ENCODE measurements at regions not wholly inside any gene's neighbourhood (a gene's known extent, or its start where the extent isn't known, plus 50 kb on each side); places are given as distances from the start of the nearest gene placed in this dataset.
"Not testable (repeated sequence)": the region's sequence is repeated elsewhere in the genome, so short reads cannot be mapped to it uniquely, and the experiment has no call there.

DNA sequence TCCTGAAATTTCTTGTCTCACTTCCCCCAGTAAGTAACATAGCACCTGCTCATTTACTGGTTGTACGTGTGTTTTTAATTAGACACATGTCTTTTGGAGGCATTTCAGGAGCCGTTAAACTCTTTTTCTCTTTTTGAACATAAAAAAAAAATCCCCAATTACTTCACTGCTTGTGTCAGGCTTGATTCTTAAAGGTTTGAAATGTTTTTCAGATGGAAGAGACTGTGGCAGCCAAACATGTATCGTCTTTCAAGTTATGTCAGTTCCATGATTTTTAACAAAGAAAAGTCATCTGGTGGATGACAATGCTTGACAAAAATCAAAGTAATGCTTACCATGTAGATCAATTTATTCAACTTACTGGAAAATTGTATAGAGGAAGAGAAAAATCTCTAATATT is 585.8 kb downstream of the GATA3 start:
- no peak for ATAC-seq (ENCODE audit: poor library complexity)
- DNase-seq: no peak
- intact Hi-C loops (cut with DNase I): no loop called here

DNA sequence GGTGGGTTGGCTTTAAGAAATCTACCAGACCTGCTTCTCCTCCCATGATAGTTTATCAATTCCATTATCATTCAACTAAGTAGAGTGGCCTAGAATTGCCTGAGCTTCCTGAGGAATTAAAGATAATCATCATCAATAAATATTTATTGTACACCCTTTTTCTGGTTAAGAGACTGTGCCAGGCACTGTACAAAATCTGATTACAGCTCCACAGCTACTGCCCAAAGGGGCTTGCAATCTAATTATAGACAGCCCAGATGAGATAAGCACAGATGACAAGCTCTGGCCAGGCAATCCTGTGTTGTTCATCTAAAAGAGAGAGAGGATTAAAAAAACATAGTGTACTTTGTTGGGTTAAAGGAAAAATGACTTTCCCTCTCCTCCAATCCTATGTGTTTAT is 586.4 kb downstream of the GATA3 start:
- ATAC-seq (ENCODE audit: poor library complexity): no peak
- DNase-seq: no peak
- intact Hi-C loops (cut with DNase I): no loop called here

DNA sequence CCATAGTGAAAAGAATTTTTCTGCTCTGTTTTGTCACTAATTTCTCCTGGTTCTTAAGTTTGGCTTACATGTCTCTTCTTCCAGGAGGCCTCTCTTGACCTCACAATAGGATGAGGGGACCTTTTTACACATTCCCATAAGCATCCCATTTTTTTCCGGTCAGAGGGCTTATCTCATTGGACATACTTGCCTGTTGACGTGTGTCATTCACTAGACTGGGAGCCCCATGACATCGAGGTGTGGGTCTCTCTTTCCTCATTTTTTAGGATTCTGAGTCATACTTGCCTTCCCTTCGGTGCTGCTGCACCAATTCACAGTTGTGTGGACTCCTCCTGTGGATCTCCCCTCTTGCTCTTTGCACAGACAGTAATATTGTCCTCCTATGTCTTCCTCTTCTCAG is 601.8 kb downstream of the GATA3 start:
- ATAC-seq (ENCODE audit: poor library complexity) (no peak), DNase-seq (no peak)
- intact Hi-C loops (cut with DNase I): no loop called here

DNA sequence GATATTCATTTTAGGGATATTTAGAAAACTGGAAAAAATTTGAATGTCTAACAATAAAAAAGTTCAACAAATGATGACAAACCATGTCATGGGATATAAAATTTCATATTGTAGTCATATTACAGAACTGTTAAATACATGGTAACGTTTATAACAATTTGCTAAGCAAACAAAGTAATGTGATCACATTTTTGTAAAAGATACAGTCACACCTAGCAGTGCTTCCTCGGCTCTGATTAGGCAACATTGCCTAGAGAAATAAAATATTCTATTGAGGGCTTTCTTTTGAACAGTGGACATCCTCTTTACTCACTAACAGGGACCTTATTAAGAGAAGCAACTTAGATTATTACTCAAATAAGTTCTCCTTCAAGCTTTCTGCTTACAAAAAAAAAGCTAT is 605.5 kb downstream of the GATA3 start:
- intact Hi-C loops (cut with DNase I): no loop called here
- ATAC-seq (ENCODE audit: poor library complexity) (no peak), DNase-seq (no peak)

DNA sequence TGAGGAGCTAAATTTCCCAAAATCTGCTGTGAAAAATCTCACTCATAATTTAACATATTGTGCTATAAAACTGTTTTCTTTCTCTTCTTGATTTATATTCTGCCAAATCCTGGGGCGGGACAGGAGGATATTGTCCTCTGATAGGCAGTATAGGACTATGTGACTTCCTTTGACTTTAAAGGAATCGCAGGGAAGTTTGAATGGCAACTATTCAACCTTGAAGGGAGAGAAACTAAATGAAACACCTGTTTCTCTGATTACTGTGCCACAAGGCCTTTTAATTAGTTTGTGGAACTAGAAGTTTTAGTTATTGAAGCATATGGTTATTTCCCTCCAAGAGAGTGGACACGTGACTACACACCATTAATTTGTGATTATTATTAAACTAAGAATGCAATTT is 607.4 kb downstream of the GATA3 start:
- DNase-seq (no peak), ATAC-seq (ENCODE audit: poor library complexity) (no peak)
- intact Hi-C loops (cut with DNase I): no loop called here

DNA sequence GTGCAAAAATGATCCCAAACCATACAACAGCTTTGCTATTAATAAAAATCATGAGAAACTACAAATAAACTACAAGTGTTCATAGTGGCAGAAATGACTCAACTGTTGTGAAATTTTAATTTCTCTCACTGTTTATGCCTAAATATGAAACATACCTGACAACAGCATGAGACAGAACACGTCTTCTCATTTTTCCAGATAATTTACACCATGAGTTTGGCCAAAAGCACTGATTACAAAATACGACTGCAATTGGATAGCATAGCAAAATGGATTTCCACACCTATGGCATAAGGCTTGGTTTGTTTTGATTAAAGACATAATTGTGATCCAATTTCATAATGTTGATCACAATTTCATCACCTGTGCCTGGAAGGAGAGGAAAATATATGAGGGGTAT is 608.6 kb downstream of the GATA3 start:
- intact Hi-C loops (cut with DNase I): no loop called here
- ATAC-seq (ENCODE audit: poor library complexity) (no peak), DNase-seq (no peak)

DNA sequence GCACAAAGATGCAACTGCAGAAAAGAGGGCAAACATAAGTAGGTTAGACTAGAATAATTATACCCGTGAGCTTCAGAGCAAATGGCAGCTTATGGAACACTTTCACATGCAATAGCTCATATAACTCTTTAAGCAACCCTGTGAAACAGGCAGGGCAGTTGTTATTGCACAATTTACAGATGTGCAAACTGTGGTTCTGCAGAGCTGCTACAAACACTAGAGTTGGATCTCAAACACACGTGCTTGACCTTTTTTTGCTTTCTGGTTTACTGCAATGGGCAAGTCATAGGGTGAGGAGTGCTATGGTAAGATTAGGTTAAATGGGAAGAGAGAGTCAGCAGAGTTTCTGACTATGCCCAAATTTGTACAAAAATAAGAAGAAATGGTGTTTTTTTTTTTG is 610.8 kb downstream of the GATA3 start:
- DNase-seq (no peak), ATAC-seq (ENCODE audit: poor library complexity) (no peak)
- intact Hi-C loops (cut with DNase I): no loop called here

DNA sequence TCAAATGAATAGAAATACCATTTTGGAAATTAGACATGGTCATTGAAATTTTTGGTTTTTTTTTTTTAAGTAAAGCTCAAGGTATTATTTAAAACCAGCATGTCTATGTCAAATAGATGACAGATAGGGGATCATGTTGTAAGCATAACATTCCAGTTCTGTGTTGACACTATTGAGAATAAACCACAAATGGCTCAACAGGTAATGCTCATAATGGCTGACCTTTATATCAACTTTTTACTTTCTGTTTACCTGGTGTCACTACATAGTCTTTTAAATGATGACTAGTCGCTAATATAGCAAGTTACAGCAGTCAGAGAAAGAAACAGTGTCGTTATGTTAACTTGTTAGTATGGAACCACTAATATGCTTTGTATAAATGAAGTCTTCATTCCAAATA is 616.0 kb downstream of the GATA3 start:
- ATAC-seq (ENCODE audit: poor library complexity): no peak
- intact Hi-C loops (cut with DNase I): no loop called here
- no peak for DNase-seq

DNA sequence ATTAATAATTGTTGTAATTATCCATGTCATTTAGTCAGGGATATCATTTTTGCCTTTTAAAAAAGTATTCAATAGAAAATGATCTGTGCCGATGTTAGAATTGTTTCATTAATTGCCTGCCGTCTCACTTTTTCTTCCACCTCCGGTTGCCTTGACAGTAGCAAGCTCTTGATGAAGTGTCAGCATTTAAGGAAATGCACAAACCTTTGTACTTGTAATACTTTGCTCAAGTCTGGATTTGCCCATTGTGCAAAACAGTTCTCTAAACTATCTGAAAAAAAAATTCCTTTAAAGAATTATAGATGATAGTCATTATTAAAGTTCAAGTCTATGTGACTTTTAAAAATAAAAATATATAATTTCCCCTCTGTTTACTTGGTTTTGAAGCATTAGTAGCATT is 619.7 kb downstream of the GATA3 start:
- DNase-seq (no peak), ATAC-seq (ENCODE audit: poor library complexity) (no peak)
- intact Hi-C loops (cut with DNase I): no loop called here

DNA sequence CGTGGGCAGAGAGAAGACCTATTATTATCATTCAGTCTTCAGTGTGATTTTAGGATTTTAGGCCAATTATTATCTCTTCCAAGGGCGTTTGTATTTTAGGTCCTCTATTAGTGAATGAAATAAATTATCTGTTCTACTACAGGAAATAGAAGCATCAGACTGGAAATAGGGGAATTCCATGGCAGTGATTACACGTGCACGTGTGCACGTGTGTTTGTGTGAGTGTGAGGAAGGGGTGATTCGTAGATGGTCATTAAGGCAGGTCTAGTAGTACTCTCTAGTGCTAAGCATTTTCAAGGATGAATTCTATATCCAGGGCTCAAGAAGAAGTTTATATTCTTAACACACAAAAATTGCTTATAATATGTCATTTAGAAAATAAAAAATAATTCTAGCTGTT is 623.2 kb downstream of the GATA3 start:
- intact Hi-C loops (cut with DNase I): no loop called here
- DNase-seq: no peak
- ATAC-seq (ENCODE audit: poor library complexity): no peak

DNA sequence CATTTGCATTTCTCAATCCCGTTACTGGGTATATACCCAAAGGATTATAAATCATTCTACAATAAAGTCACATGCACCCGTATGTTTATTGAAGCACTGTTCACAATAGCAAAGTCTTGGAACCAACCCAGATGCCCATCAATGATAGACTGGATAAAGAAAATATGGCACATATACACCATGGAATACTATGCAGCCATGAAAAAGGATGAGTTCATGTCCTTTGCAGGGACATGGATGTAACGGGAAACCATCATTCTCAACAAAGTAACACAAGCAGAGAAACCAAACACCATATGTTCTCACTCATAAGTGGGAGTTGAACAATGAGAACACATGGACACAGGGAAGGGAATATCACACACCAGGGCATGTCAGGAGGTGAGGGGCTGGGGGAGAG is 630.4 kb downstream of the GATA3 start:
- ATAC-seq (ENCODE audit: poor library complexity); DNase-seq; intact Hi-C loops (cut with DNase I): not testable (repeated sequence)

DNA sequence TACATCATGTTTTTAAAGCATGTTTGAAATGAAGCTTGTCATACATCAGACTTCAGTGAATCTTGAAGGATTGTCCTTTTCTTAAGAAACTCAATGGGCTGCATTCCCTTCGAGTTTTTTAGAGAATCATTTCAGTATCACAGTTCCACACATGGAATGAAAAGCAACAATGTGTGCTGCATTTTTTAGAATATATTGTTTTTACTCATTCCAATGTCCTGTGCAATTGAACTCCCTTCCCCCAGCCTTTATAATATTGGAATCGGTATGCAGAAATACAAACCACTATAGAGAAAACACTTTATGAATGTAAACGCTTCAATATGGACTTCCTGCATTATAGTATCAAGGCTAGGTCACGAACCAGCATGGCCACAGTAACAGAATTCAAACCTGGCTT is 634.4 kb downstream of the GATA3 start:
- ATAC-seq (ENCODE audit: poor library complexity): no peak
- intact Hi-C loops (cut with DNase I): no loop called here
- no peak for DNase-seq

DNA sequence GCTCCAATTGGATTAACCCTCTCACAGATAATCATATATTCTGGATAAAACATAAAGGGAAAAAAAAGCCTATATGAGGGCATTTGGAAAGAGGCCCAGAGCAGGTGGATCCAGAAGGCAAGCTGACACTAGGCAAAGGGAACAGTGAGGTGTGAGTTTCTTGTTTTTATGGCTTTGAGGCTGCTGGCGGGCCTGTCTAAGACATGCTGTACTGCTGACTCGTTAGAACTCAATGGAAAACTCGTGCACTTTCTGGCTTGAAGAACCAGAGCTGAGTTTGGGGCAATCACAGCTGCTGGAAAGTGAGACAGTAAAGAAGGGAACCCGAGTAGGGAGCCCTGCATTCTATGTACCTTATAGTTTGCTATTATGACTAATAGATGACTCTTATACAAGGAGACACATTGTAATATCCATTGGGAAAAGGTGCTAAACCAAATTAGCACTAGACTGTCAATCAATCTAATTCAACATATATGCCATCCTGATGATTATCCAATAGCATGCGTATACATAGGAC is 637.1 kb downstream of the GATA3 start:
- intact Hi-C loops (cut with DNase I): no loop called here
- ATAC-seq (ENCODE audit: poor library complexity): no peak

DNA sequence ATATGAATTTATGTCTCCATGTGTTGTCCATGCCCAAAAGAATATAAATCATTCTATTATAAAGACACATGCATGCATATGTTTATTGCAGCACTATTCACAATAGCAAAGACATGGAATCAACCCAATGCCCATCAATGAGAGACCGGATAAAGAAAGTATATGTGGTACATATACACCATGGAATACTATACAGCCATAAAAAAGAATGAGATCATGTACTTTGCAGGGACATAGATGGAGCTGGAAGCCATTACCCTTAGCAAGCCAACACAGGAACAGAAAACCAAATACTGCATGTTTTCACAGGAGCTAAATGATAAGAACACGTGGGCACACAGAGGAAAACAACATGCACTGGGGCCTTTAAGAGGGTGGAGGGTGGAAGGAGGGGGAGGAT is 639.1 kb downstream of the GATA3 start:
- ATAC-seq (ENCODE audit: poor library complexity); DNase-seq; intact Hi-C loops (cut with DNase I): not testable (repeated sequence)

More for the DNA sequence above, 637.1 kb downstream of the GATA3 start:
- DNase-seq: no peak

DNA sequence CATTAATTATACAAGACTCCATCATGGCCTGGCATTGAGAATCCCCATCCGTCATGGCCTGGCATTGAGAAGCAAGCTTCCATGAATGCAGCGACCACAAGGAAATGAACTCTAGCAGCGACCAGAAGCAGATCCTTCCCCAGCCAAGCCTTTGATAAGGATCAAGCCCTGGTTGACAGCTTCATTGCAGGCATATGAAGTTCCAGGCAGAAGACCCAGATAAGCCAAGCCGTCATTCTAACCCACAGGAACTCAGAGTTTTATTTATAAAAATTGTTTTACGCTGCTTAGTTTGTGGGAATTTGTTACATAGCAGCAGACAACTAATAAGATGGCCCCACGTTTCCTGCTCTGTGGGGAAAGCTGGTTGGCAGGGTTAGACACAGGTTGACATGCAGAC is 642.3 kb downstream of the GATA3 start:
- intact Hi-C loops (cut with DNase I): no loop called here
- DNase-seq: no peak
- ATAC-seq (ENCODE audit: poor library complexity): no peak

DNA sequence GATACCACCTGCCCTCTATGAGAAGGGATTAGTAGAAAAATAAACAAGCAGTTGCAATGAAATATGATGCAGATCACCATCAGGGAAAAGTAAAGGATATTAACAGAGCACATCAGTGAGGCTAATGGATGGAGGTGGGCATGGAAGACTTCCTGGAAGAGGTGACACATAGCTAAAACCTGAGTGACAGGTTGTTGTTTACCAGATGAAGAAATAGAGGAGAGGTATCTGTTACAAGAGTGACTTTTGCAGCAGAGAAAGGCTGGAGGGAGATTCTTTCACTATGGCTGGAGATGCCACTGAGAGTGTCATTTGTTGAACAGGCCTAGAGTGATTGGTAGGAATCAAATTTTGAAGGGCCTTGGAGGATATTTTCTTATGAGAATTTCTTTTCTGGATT is 646.2 kb downstream of the GATA3 start:
- ATAC-seq (ENCODE audit: poor library complexity): no peak
- no peak for DNase-seq
- intact Hi-C loops (cut with DNase I): no loop called here

DNA sequence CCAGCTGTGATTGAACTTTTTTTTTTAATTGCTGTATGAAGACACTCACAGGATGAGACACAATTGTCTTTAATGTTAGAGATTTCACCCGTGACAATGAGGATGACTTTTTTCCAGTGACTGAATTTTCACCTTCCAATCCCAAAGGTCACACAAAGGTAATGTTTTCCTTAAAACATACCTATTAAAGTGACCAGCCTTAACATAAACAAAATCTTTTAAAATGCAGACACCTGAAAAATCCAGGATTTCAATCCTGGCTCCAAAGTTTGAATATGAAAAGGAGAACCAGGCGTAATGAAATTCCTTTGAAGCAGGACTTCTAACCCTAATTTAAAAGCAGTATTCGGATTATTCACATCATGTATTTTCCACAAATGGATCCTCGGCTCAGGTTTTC is 647.7 kb downstream of the GATA3 start:
- DNase-seq (no peak), ATAC-seq (ENCODE audit: poor library complexity) (no peak)
- intact Hi-C loops (cut with DNase I): no loop called here

DNA sequence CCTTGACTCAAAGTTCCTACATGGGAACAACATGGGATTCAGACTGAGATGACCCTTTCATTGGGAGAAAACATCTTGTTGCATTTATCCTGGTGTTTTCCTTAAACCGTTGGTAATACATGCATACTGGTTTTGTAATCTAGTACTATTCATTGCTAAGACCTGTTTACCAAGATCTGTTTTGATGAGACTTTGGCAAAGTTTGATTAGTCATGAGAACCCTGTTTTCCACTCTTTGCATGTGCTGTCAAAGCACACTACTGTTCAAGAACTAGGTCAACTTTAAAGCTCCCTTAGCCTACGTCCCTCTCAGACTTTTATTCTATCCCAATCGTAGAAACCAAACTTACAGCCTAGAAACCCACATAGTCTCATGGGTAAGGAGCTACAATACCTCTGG is 650.9 kb downstream of the GATA3 start:
- ATAC-seq (ENCODE audit: poor library complexity) (no peak), DNase-seq (no peak)
- intact Hi-C loops (cut with DNase I): no loop called here

DNA sequence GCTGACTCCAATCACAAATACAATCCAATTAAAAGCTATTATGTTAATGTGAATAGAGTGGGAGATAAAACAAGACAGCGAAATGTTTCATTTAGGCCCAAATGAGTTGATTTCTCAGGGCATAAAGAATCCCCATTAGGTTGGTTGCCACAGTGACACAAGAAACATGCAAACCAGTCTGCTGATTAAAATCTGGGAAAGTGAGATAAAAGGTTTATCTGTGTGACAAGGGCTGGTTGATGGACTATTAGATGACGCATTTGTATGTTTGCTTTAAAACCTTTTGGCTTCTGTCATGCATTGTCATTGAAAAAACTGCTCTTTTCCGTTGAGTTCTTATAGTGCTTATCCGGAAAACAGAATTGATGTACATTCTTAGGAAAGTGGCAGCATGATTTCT is 658.2 kb downstream of the GATA3 start:
- intact Hi-C loops (cut with DNase I): no loop called here
- no peak for DNase-seq
- no peak for ATAC-seq (ENCODE audit: poor library complexity)

DNA sequence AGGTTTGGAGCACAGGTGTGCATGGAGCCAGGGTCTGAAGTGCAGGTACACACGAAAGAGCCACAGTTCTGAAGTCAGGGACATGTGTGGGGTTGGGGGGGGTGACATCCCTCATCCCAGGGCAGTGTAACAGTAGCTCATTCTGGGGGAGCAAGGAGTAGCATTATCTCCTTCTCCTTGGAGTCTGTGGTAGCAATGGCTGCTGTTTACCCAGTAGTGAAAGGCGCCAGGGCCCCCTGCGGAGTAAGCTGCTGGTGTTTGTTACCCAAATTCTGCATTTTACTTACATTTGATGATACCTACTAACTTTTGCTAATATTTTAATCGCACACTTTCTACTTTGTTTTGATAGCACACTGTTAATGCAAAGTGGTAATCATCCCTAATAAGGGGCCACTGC is 665.5 kb downstream of the GATA3 start:
- ATAC-seq (ENCODE audit: poor library complexity) (no peak), DNase-seq (no peak)
- intact Hi-C loops (cut with DNase I): no loop called here

DNA sequence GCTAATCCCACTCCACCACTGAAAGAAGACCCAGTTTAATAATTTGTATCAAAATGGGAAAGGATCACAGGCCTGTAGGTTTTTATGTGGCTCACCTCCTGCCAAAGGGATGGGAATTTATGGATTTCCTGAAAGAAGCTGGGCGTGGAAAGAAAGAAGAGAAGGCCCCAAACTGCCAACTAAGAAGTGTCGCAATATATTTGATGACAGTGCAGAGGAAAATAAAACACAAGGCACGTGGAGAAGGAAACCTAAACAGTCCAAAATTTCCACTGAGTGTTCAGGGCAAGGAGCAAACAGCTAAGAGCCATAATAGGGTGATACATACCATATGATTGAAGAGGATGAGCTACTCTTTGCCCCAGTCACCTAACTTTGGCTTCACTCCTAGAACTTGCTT is 667.2 kb downstream of the GATA3 start:
- ATAC-seq (ENCODE audit: poor library complexity) (no peak), DNase-seq (no peak)
- intact Hi-C loops (cut with DNase I): no loop called here

DNA sequence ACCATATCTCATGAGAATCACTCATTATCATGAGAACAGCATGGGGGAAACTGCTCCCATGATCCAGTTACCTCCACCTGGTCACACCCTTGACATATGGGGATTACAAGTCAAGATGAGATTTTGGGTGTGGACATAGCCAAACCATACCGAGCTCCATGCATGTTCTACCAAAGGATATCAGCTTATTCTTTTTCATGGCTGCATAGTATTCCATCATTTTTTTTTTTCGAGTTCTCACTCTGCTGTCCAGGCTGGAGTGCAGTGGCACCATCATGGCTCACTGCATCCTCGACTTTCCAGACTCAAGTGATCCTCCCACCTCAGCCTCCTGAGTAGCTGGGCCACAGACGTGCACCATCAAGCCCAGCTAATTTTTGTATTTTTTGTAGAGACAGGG is 668.3 kb downstream of the GATA3 start:
- intact Hi-C loops (cut with DNase I): no loop called here
- DNase-seq (no peak), ATAC-seq (ENCODE audit: poor library complexity) (no peak)
